CD14-positive monocyte (primary cell): ENCODE measurements at regions not wholly inside any gene's neighbourhood (a gene's known extent, or its start where the extent isn't known, plus 50 kb on each side); places are given as distances from the start of the nearest gene placed in this dataset.

ENCODE experiments used
- DNase-seq, 3 donors: peaks; one replicate each; pipeline ENCODE4 v3.0.0-alpha.2; 2011 to 2022
- H2AFZ ChIP-seq: 2 replicates; pipeline ENCODE4 v1.6.0; 2012; ENCODE audit warnings: mild to moderate bottlenecking, low read depth, low read length, inconsistent platforms; ENCODE audit not compliant: insufficient read depth, poor library complexity, severe bottlenecking
- H3K27ac ChIP-seq, 2 donors: 1 replicate in 1 of 2; 2 replicates in 1 of 2; pipeline ENCODE4 v1.5.1; 2012 to 2013; ENCODE audit warnings: low read length in 2 of 2, control low read depth in 1 of 2, inconsistent platforms in 1 of 2, low read depth in 1 of 2, mild to moderate bottlenecking in 1 of 2
- H3K27me3 ChIP-seq, 2 donors: one replicate each; pipeline versions ENCODE4 v1.6.0 to v1.6.1; 2011 to 2013; ENCODE audit warnings: low read length in 2 of 2; ENCODE audit not compliant: control insufficient read depth in 2 of 2, insufficient read depth in 2 of 2
- H3K36me3 ChIP-seq, 2 donors: replicated peaks in 1 of 2; 1 replicate in 1 of 2; 2 replicates in 1 of 2; pipeline versions ENCODE4 v1.5.1 to v1.6.1; 2012 to 2013; ENCODE audit warnings: low read length in 2 of 2, control low read depth in 1 of 2, inconsistent platforms in 1 of 2, mild to moderate bottlenecking in 1 of 2; ENCODE audit not compliant: insufficient read depth in 2 of 2, control insufficient read depth in 1 of 2
- H3K4me1 ChIP-seq, 2 donors: 1 replicate in 1 of 2; 2 replicates in 1 of 2; pipeline versions ENCODE4 v1.5.1 to v1.6.1; 2012 to 2013; ENCODE audit warnings: low read length in 2 of 2, control low read depth in 1 of 2, inconsistent platforms in 1 of 2, mild to moderate bottlenecking in 1 of 2, moderate library complexity in 1 of 2; ENCODE audit not compliant: insufficient read depth in 2 of 2, control insufficient read depth in 1 of 2
- H3K4me2 ChIP-seq: replicated peaks from 2 replicates; pipeline ENCODE3; 2012; ENCODE audit warnings: low read length, moderate library complexity, mild to moderate bottlenecking; ENCODE audit not compliant: poor library complexity, severe bottlenecking; ENCODE audit errors: extremely low read depth
- H3K4me3 ChIP-seq, 3 experiments: fragments of 200-600 bp in 1 of 3; sonication (generic) in 1 of 3; replicated peaks in 1 of 3; 1 replicate in 2 of 3; 2 replicates in 1 of 3; pipeline ENCODE4 v1.5.1; 2011 to 2013; ENCODE audit warnings: low read length in 3 of 3, mild to moderate bottlenecking in 3 of 3, control low read depth in 2 of 3, low read depth in 2 of 3, inconsistent platforms in 1 of 3, moderate library complexity in 1 of 3
- H3K79me2 ChIP-seq: 2 replicates; pipeline ENCODE4 v1.6.0; 2012; ENCODE audit warnings: mild to moderate bottlenecking, control low read depth, inconsistent platforms, low read length, moderate library complexity; ENCODE audit not compliant: insufficient read depth
- H3K9ac ChIP-seq: 2 replicates; pipeline ENCODE4 v1.6.0; 2017; ENCODE audit warnings: low read length, mild to moderate bottlenecking; ENCODE audit not compliant: insufficient read depth, poor library complexity, severe bottlenecking
- H3K9me3 ChIP-seq, 2 donors: replicated peaks in 1 of 2; 1 replicate in 1 of 2; 2 replicates in 1 of 2; pipeline versions ENCODE4 v1.5.1 to v1.6.1; 2012 to 2013; ENCODE audit warnings: low read length in 2 of 2, control low read depth in 1 of 2; ENCODE audit not compliant: control insufficient read depth in 1 of 2, insufficient read depth in 1 of 2
- H4K20me1 ChIP-seq: 2 replicates; pipeline ENCODE4 v1.6.0; 2012; ENCODE audit warnings: mild to moderate bottlenecking, low read length, control low read depth, moderate library complexity; ENCODE audit not compliant: insufficient read depth
- H3K27ac Mint-ChIP-seq, 7 donors: one replicate each; pipeline ENCODE4 v1.8.0; 2020; ENCODE audit warnings: mild to moderate bottlenecking in 7 of 7, mixed read lengths in 7 of 7, moderate library complexity in 6 of 7, inconsistent platforms in 2 of 7
- H3K27me3 Mint-ChIP-seq, 3 donors: one replicate each; pipeline ENCODE4 v1.8.0; 2021 to 2022; ENCODE audit warnings: low read depth in 3 of 3, mild to moderate bottlenecking in 3 of 3, mixed read lengths in 3 of 3, moderate library complexity in 3 of 3, inconsistent platforms in 1 of 3
- H3K36me3 Mint-ChIP-seq, 2 donors: one replicate each; pipeline ENCODE4 v1.8.0; 2020; ENCODE audit warnings: mixed read lengths in 2 of 2, inconsistent platforms in 1 of 2, mild to moderate bottlenecking in 1 of 2
- H3K4me1 Mint-ChIP-seq: one replicate; pipeline ENCODE4 v1.8.0; 2020; ENCODE audit warnings: mild to moderate bottlenecking, mixed read lengths
- H3K4me3 Mint-ChIP-seq, 2 donors: one replicate each; pipeline ENCODE4 v1.8.0; 2020; ENCODE audit warnings: mild to moderate bottlenecking in 2 of 2, mixed read lengths in 2 of 2, moderate library complexity in 1 of 2
- H3K9me3 Mint-ChIP-seq, 7 donors: one replicate each; pipeline ENCODE4 v1.8.0; 2020 to 2022; ENCODE audit warnings: mixed read lengths in 7 of 7, mild to moderate bottlenecking in 6 of 7, moderate library complexity in 6 of 7, inconsistent platforms in 2 of 7
- WGBS: methylation state at CpG from one replicate; pipeline ENCODE4 v1.1.5; 2013; ENCODE audit warnings: missing lambda C conversion rate; ENCODE audit not compliant: insufficient coverage; 5-methylcytosine and 5-hydroxymethylcytosine counted together
- intact Hi-C, 2 donors: fragments of 100-400 bp; cut with micrococcal nuclease; formaldehyde crosslinking; loops; one replicate each; pipeline versions ENCODE4 v1.15.0 to v1.15.1; 2023
- TF ChIP-seq, protein P1 (sequence below): fragments of 200-600 bp; IDR thresholded peaks from one replicate; pipeline ENCODE4 v1.8.0; 2022; ENCODE audit warnings: antibody characterized with exemption, mild to moderate bottlenecking

- no peaks in the 10 kb centered on the region for H3K79me2 ChIP-seq
- DNase-seq = no peak
- intact Hi-C loops = no loop called here
Observed at GRCh38 chr5:2441495-2442180, 309.8 kb downstream of the IRX2 start.

DNA sequence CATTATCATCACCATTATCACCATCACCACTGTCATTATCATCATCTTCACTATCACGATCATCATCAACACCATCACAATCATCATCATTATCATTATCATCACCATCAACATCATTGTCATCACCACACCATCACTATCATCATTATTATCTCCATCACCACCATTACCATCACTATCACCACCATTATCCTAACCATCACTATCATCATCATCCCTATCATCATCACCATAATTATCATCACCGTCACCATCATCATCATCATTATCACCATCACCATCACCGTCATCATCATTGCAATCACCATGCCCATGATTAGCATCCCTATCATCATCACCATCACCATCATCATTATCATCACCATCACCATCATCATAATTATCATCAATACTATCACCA is 311.9 kb downstream of the IRX2 start:
- DNase-seq = no peak
- H3K27ac ChIP-seq = no peak overlapping the region
- no peak overlapping the region for H3K27ac Mint-ChIP-seq
- TF ChIP-seq, protein P1, sequence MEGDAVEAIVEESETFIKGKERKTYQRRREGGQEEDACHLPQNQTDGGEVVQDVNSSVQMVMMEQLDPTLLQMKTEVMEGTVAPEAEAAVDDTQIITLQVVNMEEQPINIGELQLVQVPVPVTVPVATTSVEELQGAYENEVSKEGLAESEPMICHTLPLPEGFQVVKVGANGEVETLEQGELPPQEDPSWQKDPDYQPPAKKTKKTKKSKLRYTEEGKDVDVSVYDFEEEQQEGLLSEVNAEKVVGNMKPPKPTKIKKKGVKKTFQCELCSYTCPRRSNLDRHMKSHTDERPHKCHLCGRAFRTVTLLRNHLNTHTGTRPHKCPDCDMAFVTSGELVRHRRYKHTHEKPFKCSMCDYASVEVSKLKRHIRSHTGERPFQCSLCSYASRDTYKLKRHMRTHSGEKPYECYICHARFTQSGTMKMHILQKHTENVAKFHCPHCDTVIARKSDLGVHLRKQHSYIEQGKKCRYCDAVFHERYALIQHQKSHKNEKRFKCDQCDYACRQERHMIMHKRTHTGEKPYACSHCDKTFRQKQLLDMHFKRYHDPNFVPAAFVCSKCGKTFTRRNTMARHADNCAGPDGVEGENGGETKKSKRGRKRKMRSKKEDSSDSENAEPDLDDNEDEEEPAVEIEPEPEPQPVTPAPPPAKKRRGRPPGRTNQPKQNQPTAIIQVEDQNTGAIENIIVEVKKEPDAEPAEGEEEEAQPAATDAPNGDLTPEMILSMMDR = no peak
- H3K36me3 Mint-ChIP-seq = no peaks in the 10 kb centered on the region
- no peaks in the 10 kb centered on the region for H3K4me1 Mint-ChIP-seq
- H3K79me2 ChIP-seq = no peaks in the 10 kb centered on the region
- no peaks in the 10 kb centered on the region for H3K27me3 Mint-ChIP-seq
- H3K4me2 ChIP-seq = no peak overlapping the region
- intact Hi-C loops = no loop called here
- no peak overlapping the region for H2AFZ ChIP-seq
- no peak overlapping the region for H3K4me3 Mint-ChIP-seq
- H3K4me1 ChIP-seq = no peaks in the 10 kb centered on the region
- 98% methylated on average over 3 of the region's 3 CpGs for WGBS
- no peaks in the 10 kb centered on the region for H4K20me1 ChIP-seq
- no peak overlapping the region for H3K9ac ChIP-seq
- peaks cover 1 to 14% (median 5%) of the 10 kb centered on the region in 7 donors for H3K9me3 Mint-ChIP-seq
- H3K27me3 ChIP-seq = no peaks in the 10 kb centered on the region
- no peak overlapping the region for H3K4me3 ChIP-seq
- no peaks in the 10 kb centered on the region for H3K36me3 ChIP-seq
- H3K9me3 ChIP-seq = peaks cover 0 to 29% of the 10 kb centered on the region in 2 donors

More at GRCh38 chr5:2441495-2442180, 309.8 kb downstream of the IRX2 start:
- no peak overlapping the region for H3K4me3 Mint-ChIP-seq
- no peaks in the 10 kb centered on the region for H3K4me1 Mint-ChIP-seq
- Histone ChIP-seq H3K9me3 (peaks cover 0 to 20% of the 10 kb centered on the region in 2 donors), H3K9ac (no peak overlapping the region), H2AFZ (no peak overlapping the region), H4K20me1 (no peaks in the 10 kb centered on the region), H3K27ac (no peak overlapping the region), H3K27me3 (no peaks in the 10 kb centered on the region), H3K4me1 (no peaks in the 10 kb centered on the region), H3K36me3 (no peaks in the 10 kb centered on the region), H3K4me3 (no peak overlapping the region), H3K4me2 (no peak overlapping the region)
- H3K9me3 Mint-ChIP-seq = peaks cover 1 to 14% (median 6%) of the 10 kb centered on the region in 7 donors
- 82% methylated on average over 10 of the region's 14 CpGs for WGBS
- no peaks in the 10 kb centered on the region for H3K36me3 Mint-ChIP-seq
- TF ChIP-seq, protein P1 = no peak
- H3K27me3 Mint-ChIP-seq = no peaks in the 10 kb centered on the region
- H3K27ac Mint-ChIP-seq = no peak overlapping the region
